T-cell (primary cell): ENCODE measurements at regions not wholly inside any gene's neighbourhood (a gene's known extent, or its start where the extent isn't known, plus 50 kb on each side); places are given as distances from the start of the nearest gene placed in this dataset.

Source experiments
- ATAC-seq, 4 experiments: fragments of 200-7000 bp in 3 of 4; fragments of 150-1000 bp in 1 of 4; cut with Tn5 transposase; replicated peaks in 1 of 4; 1 replicate in 3 of 4; 2 replicates in 1 of 4; pipeline ENCODE4 v1.10.0; 2021; ENCODE audit warnings: moderate library complexity in 3 of 4, mild to moderate bottlenecking in 2 of 4, moderate number of reproducible peaks in 1 of 4
- CTCF ChIA-PET, 2 donors: fragments of 300-600 bp; sonication (Branson Sonifier 250); formaldehyde crosslinking; loops; one replicate each; lab custom pipeline; 2022; ENCODE audit warnings: antibody characterized with exemption in 2 of 2; lab: Charles Lee
- POLR2A ChIA-PET, 2 donors: fragments of 300-600 bp; sonication (Branson Sonifier 250); formaldehyde crosslinking; loops; one replicate each; lab custom pipeline; 2022; ENCODE audit warnings: antibody characterized with exemption in 2 of 2; lab: Charles Lee
- DNase-seq, 35 experiments: peaks; one replicate each; pipeline versions ENCODE4 v3.0.0 to v3.0.0-alpha.2; 2013 to 2023
- H3K27ac ChIP-seq: one replicate; pipeline ENCODE4 v1.5.1; 2013; ENCODE audit warnings: low read length
- H3K27me3 ChIP-seq, 2 experiments: replicated peaks in 1 of 2; 1 replicate in 1 of 2; 2 replicates in 1 of 2; pipeline versions ENCODE4 v1.6.1 to v1.7.0; 2013; ENCODE audit warnings: low read length in 1 of 2, mixed read lengths in 1 of 2; ENCODE audit not compliant: control insufficient read depth in 2 of 2, insufficient read depth in 2 of 2; ENCODE audit errors: extremely low read depth in 1 of 2
- H3K36me3 ChIP-seq, 2 donors: 1 replicate in 1 of 2; 2 replicates in 1 of 2; pipeline versions ENCODE4 v1.6.1 to v1.7.0; 2013; ENCODE audit warnings: low read length in 1 of 2; ENCODE audit not compliant: control insufficient read depth in 2 of 2, insufficient read depth in 1 of 2; ENCODE audit errors: extremely low read depth in 1 of 2
- H3K4me1 ChIP-seq, 2 experiments: 1 replicate in 1 of 2; 2 replicates in 1 of 2; pipeline versions ENCODE4 v1.6.1 to v1.7.0; 2013; ENCODE audit warnings: low read length in 2 of 2, mixed read lengths in 1 of 2; ENCODE audit not compliant: insufficient read depth in 2 of 2, control insufficient read depth in 1 of 2; ENCODE audit errors: extremely low read depth in 1 of 2
- H3K4me3 ChIP-seq, 2 donors: 1 replicate in 1 of 2; 2 replicates in 1 of 2; pipeline versions ENCODE4 v1.5.1 to v1.7.0; 2013; ENCODE audit warnings: mild to moderate bottlenecking in 2 of 2, low read length in 1 of 2, moderate library complexity in 1 of 2; ENCODE audit not compliant: control insufficient read depth in 1 of 2; ENCODE audit errors: extremely low read depth in 1 of 2
- H3K9me3 ChIP-seq: 2 replicates; pipeline ENCODE4 v1.7.0; 2013
- H3K27ac Mint-ChIP-seq, 2 donors: one replicate each; pipeline ENCODE4 v1.8.0; 2020 to 2021; ENCODE audit warnings: mild to moderate bottlenecking in 2 of 2, mixed read lengths in 2 of 2
- H3K27me3 Mint-ChIP-seq, 2 donors: one replicate each; pipeline ENCODE4 v1.8.0; 2021 to 2022; ENCODE audit warnings: mixed read lengths in 2 of 2
- H3K36me3 Mint-ChIP-seq: one replicate; pipeline ENCODE4 v1.8.0; 2021; ENCODE audit warnings: mixed read lengths
- H3K4me1 Mint-ChIP-seq, 3 donors: one replicate each; pipeline ENCODE4 v1.8.0; 2020 to 2022; ENCODE audit warnings: mixed read lengths in 3 of 3, mild to moderate bottlenecking in 1 of 3
- H3K4me3 Mint-ChIP-seq, 3 donors: one replicate each; pipeline ENCODE4 v1.8.0; 2020 to 2022; ENCODE audit warnings: mild to moderate bottlenecking in 3 of 3, mixed read lengths in 3 of 3, moderate library complexity in 3 of 3
- H3K9me3 Mint-ChIP-seq, 3 donors: one replicate each; pipeline ENCODE4 v1.8.0; 2020 to 2022; ENCODE audit warnings: mixed read lengths in 3 of 3
- WGBS: methylation state at CpG from one replicate; pipeline ENCODE4 v1.1.5; 2013; ENCODE audit warnings: missing lambda C conversion rate; ENCODE audit not compliant: insufficient coverage; 5-methylcytosine and 5-hydroxymethylcytosine counted together

- Histone ChIP-seq H3K36me3 (no peaks in the 10 kb centered on the region), H3K9me3 (no peaks in the 10 kb centered on the region), H3K27me3 (no peaks in the 10 kb centered on the region), H3K4me1 (no peaks in the 10 kb centered on the region), H3K27ac (no peak overlapping the region), H3K4me3 (no peak overlapping the region)
- Mint-ChIP-seq H3K36me3 (no peaks in the 10 kb centered on the region), H3K4me3 (no peak overlapping the region), H3K27me3 (no peaks in the 10 kb centered on the region), H3K27ac (no peak overlapping the region), H3K9me3 (peaks cover 9 to 14% (median 10%) of the 10 kb centered on the region in 3 donors), H3K4me1 (no peaks in the 10 kb centered on the region)
- ChIA-PET POLR2A (no interaction called here), CTCF (no interaction called here)
- WGBS, result no CpG with 5 or more reads among the region's 2 CpGs
- no peak for DNase-seq
- no peak for ATAC-seq
These were observed 304.2 kb downstream of the CDC14C start for GRCh38 chr7:49228426-49229098.

GRCh38 chr7:49229246-49229645 is 304.9 kb downstream of the CDC14C start:
- Mint-ChIP-seq H3K9me3 (peaks cover 9 to 13% (median 10%) of the 10 kb centered on the region in 3 donors), H3K27ac (no peak overlapping the region), H3K27me3 (no peaks in the 10 kb centered on the region), H3K4me3 (no peak overlapping the region), H3K36me3 (no peaks in the 10 kb centered on the region), H3K4me1 (no peaks in the 10 kb centered on the region)
- ATAC-seq (no peak), DNase-seq (no peak)
- no peak overlapping the region for H3K4me3 ChIP-seq
- H3K27ac ChIP-seq, result no peak overlapping the region
- POLR2A ChIA-PET, result no interaction called here
- no peaks in the 10 kb centered on the region for H3K36me3 ChIP-seq
- H3K4me1 ChIP-seq, result no peaks in the 10 kb centered on the region
- no peaks in the 10 kb centered on the region for H3K27me3 ChIP-seq
- CTCF ChIA-PET, result no interaction called here
- WGBS, result 90% methylated on average over 2 of the region's 6 CpGs
- no peaks in the 10 kb centered on the region for H3K9me3 ChIP-seq

GRCh38 chr7:49243521-49243920 is 319.2 kb downstream of the CDC14C start:
- Histone ChIP-seq H3K9me3 (no peaks in the 10 kb centered on the region), H3K27ac (no peak overlapping the region), H3K27me3 (no peaks in the 10 kb centered on the region), H3K36me3 (no peaks in the 10 kb centered on the region), H3K4me1 (no peaks in the 10 kb centered on the region), H3K4me3 (no peak overlapping the region)
- no peak for DNase-seq
- Mint-ChIP-seq H3K4me1 (no peaks in the 10 kb centered on the region), H3K27ac (no peak overlapping the region), H3K27me3 (no peaks in the 10 kb centered on the region), H3K36me3 (no peaks in the 10 kb centered on the region), H3K4me3 (no peak overlapping the region), H3K9me3 (peaks cover 11 to 30% (median 22%) of the 10 kb centered on the region in 3 donors)
- POLR2A ChIA-PET, result interaction anchor here in 1 of 2 donors (1.1 kb wide), 1 partner anchor 20 kb away, joined by 4 read pairs; no protein-coding TSS in a partner anchor
- WGBS, result no CpG with 5 or more reads among the region's 2 CpGs
- no peak for ATAC-seq
- CTCF ChIA-PET, result no interaction called here

- H3K36me3 Mint-ChIP-seq, result no peaks in the 10 kb centered on the region
- no peaks in the 10 kb centered on the region for H3K9me3 ChIP-seq
- no peaks in the 10 kb centered on the region for H3K4me1 Mint-ChIP-seq
- POLR2A ChIA-PET, result interaction anchor here in 1 of 2 donors (0.6 kb wide), 2 partner anchors 21 to 38 kb away, joined by 3 read pairs; no protein-coding TSS in a partner anchor
- H3K36me3 ChIP-seq, result no peaks in the 10 kb centered on the region
- H3K27me3 Mint-ChIP-seq, result no peaks in the 10 kb centered on the region
- no peak overlapping the region for H3K4me3 Mint-ChIP-seq
- WGBS, result no CpG with 5 or more reads among the region's 1 CpG
- H3K4me1 ChIP-seq, result no peaks in the 10 kb centered on the region
- no peak overlapping the region for H3K27ac ChIP-seq
- H3K27ac Mint-ChIP-seq, result no peak overlapping the region
- no peak for DNase-seq
- no peaks in the 10 kb centered on the region for H3K27me3 ChIP-seq
- H3K4me3 ChIP-seq, result no peak overlapping the region
- CTCF ChIA-PET, result no interaction called here
- H3K9me3 Mint-ChIP-seq, result peaks cover 13 to 20% (median 14%) of the 10 kb centered on the region in 3 donors
- ATAC-seq, result no peak
These were observed 320.2 kb downstream of the CDC14C start for GRCh38 chr7:49244543-49244942.

- Mint-ChIP-seq H3K4me1 (no peaks in the 10 kb centered on the region), H3K9me3 (peaks cover 11 to 20% (median 16%) of the 10 kb centered on the region in 3 donors), H3K27me3 (no peaks in the 10 kb centered on the region), H3K27ac (no peak overlapping the region), H3K4me3 (no peak overlapping the region), H3K36me3 (no peaks in the 10 kb centered on the region)
- H3K9me3 ChIP-seq, result no peaks in the 10 kb centered on the region
- CTCF ChIA-PET, result no interaction called here
- no peak for DNase-seq
- no peak overlapping the region for H3K27ac ChIP-seq
- H3K27me3 ChIP-seq, result no peaks in the 10 kb centered on the region
- H3K4me3 ChIP-seq, result no peak overlapping the region
- no peak for ATAC-seq
- POLR2A ChIA-PET, result interaction anchor here in 1 of 2 donors (0.6 kb wide), 2 partner anchors 22 to 39 kb away, joined by 3 read pairs; no protein-coding TSS in a partner anchor
- no peaks in the 10 kb centered on the region for H3K36me3 ChIP-seq
- WGBS, result no CpG with 5 or more reads among the region's 3 CpGs
- H3K4me1 ChIP-seq, result no peaks in the 10 kb centered on the region
These were observed 320.7 kb downstream of the CDC14C start for GRCh38 chr7:49245062-49245461.

GRCh38 chr7:49247759-49248158 is 323.4 kb downstream of the CDC14C start:
- no peak overlapping the region for H3K4me3 ChIP-seq
- ChIA-PET POLR2A (interaction anchor here in 1 of 2 donors (0.7 kb wide), 1 partner anchor 11 kb away, joined by 3 read pairs; no protein-coding TSS in a partner anchor), CTCF (no interaction called here)
- DNase-seq, result no peak
- no peaks in the 10 kb centered on the region for H3K36me3 Mint-ChIP-seq
- H3K27me3 ChIP-seq, result no peaks in the 10 kb centered on the region
- H3K4me1 ChIP-seq, result no peaks in the 10 kb centered on the region
- WGBS, result no CpG with 5 or more reads among the region's 3 CpGs
- no peaks in the 10 kb centered on the region for H3K9me3 ChIP-seq
- no peaks in the 10 kb centered on the region for H3K4me1 Mint-ChIP-seq
- no peak for ATAC-seq
- H3K36me3 ChIP-seq, result no peaks in the 10 kb centered on the region
- no peak overlapping the region for H3K27ac ChIP-seq
- H3K27me3 Mint-ChIP-seq, result no peaks in the 10 kb centered on the region
- H3K27ac Mint-ChIP-seq, result no peak overlapping the region
- H3K4me3 Mint-ChIP-seq, result no peak overlapping the region
- peaks cover 11 to 23% (median 11%) of the 10 kb centered on the region in 3 donors for H3K9me3 Mint-ChIP-seq
